ENCODE measurements at regions not wholly inside any gene's neighbourhood (a gene's known extent, or its start where the extent isn't known, plus 50 kb on each side); places are given as distances from the start of the nearest gene placed in this dataset.
A peak's percentile ranks its signal among the peaks of the same experiment; 100 is the strongest.

GRCh38 chr13:99721606-99722337, 220.5 kb downstream of the TM9SF2 start:
- FAIRE-seq (no peak), DNase-seq (ENCODE audit: insufficient read length, low spot score) (no peak)
- TF ChIP-seq POLR2AphosphoS5 (IDR thresholded peaks at IDR 0.05; ENCODE audit: low read depth, low read length) (no peak), SPI1 (IDR thresholded peaks at IDR 0.05; ENCODE audit: low read depth, low read length) (peak; percentile 77)

- no peak for FAIRE-seq
These were observed 216.8 kb downstream of the TM9SF2 start for GRCh38 chr13:99717959-99718674.

GRCh38 chr13:99709134-99709533, 207.9 kb downstream of the TM9SF2 start:
- DNase-seq (ENCODE audit: insufficient read length, low spot score) (no peak), FAIRE-seq (no peak)
- TF ChIP-seq POU2F2 (IDR thresholded peaks at IDR 0.05; ENCODE audit: low read depth, low read length) (no peak), TAF1 (IDR thresholded peaks at IDR 0.05; ENCODE audit: low read depth, low read length) (no peak), POLR2AphosphoS5 (IDR thresholded peaks at IDR 0.05; ENCODE audit: low read depth, low read length) (no peak), SPI1 (IDR thresholded peaks at IDR 0.05; ENCODE audit: low read depth, low read length) (no peak), POLR2A (IDR thresholded peaks at IDR 0.05; ENCODE audit: low read depth, low read length) (no peak), PAX5 (IDR thresholded peaks at IDR 0.05; ENCODE audit: insufficient read depth, low read length, severe bottlenecking) (no peak)

More at GRCh38 chr13:99717959-99718674, 216.8 kb downstream of the TM9SF2 start:
- TF ChIP-seq SPI1 (IDR thresholded peaks at IDR 0.05; ENCODE audit: low read depth, low read length) (no peak), POLR2A (IDR thresholded peaks at IDR 0.05; ENCODE audit: low read depth, low read length) (no peak), PAX5 (IDR thresholded peaks at IDR 0.05; ENCODE audit: insufficient read depth, low read length, severe bottlenecking) (no peak), POLR2AphosphoS5 (IDR thresholded peaks at IDR 0.05; ENCODE audit: low read depth, low read length) (no peak), TAF1 (IDR thresholded peaks at IDR 0.05; ENCODE audit: low read depth, low read length) (no peak), POU2F2 (IDR thresholded peaks at IDR 0.05; ENCODE audit: low read depth, low read length) (no peak)
- no peak for DNase-seq (ENCODE audit: insufficient read length, low spot score)

- DNase-seq (ENCODE audit: insufficient read length, low spot score) (no peak), FAIRE-seq (no peak)
- TF ChIP-seq PAX5 (IDR thresholded peaks at IDR 0.05; ENCODE audit: insufficient read depth, low read length, severe bottlenecking): no peak
- TF ChIP-seq POLR2A (IDR thresholded peaks at IDR 0.05; ENCODE audit: low read depth, low read length): no peak
- TF ChIP-seq TAF1 (IDR thresholded peaks at IDR 0.05; ENCODE audit: low read depth, low read length): no peak
- no peak for TF ChIP-seq POLR2AphosphoS5 (IDR thresholded peaks at IDR 0.05; ENCODE audit: low read depth, low read length)
- no peak for TF ChIP-seq POU2F2 (IDR thresholded peaks at IDR 0.05; ENCODE audit: low read depth, low read length)
- no peak for TF ChIP-seq SPI1 (IDR thresholded peaks at IDR 0.05; ENCODE audit: low read depth, low read length)
These were observed 203.1 kb downstream of the TM9SF2 start for GRCh38 chr13:99704390-99704789.

- TF ChIP-seq TAF1 (IDR thresholded peaks at IDR 0.05; ENCODE audit: low read depth, low read length): no peak
- no peak for TF ChIP-seq POLR2AphosphoS5 (IDR thresholded peaks at IDR 0.05; ENCODE audit: low read depth, low read length)
- no peak for TF ChIP-seq POLR2A (IDR thresholded peaks at IDR 0.05; ENCODE audit: low read depth, low read length)
- no peak for TF ChIP-seq POU2F2 (IDR thresholded peaks at IDR 0.05; ENCODE audit: low read depth, low read length)
- TF ChIP-seq SPI1 (IDR thresholded peaks at IDR 0.05; ENCODE audit: low read depth, low read length): no peak
- TF ChIP-seq PAX5 (IDR thresholded peaks at IDR 0.05; ENCODE audit: insufficient read depth, low read length, severe bottlenecking): no peak
- no peak for FAIRE-seq
- DNase-seq (ENCODE audit: insufficient read length, low spot score): no peak
These were observed 202.6 kb downstream of the TM9SF2 start for GRCh38 chr13:99703908-99704307.

- FAIRE-seq (no peak), DNase-seq (ENCODE audit: insufficient read length, low spot score) (no peak)
- no peak for TF ChIP-seq POU2F2 (IDR thresholded peaks at IDR 0.05; ENCODE audit: low read depth, low read length)
- no peak for TF ChIP-seq POLR2AphosphoS5 (IDR thresholded peaks at IDR 0.05; ENCODE audit: low read depth, low read length)
- no peak for TF ChIP-seq TAF1 (IDR thresholded peaks at IDR 0.05; ENCODE audit: low read depth, low read length)
- no peak for TF ChIP-seq PAX5 (IDR thresholded peaks at IDR 0.05; ENCODE audit: insufficient read depth, low read length, severe bottlenecking)
- TF ChIP-seq POLR2A (IDR thresholded peaks at IDR 0.05; ENCODE audit: low read depth, low read length): no peak
- TF ChIP-seq SPI1 (IDR thresholded peaks at IDR 0.05; ENCODE audit: low read depth, low read length): no peak
These were observed 201.5 kb downstream of the TM9SF2 start for GRCh38 chr13:99702687-99703319.

GRCh38 chr13:99700468-99700867, 199.2 kb downstream of the TM9SF2 start:
- FAIRE-seq: no peak
- TF ChIP-seq POLR2A (IDR thresholded peaks at IDR 0.05; ENCODE audit: low read depth, low read length) (no peak), TAF1 (IDR thresholded peaks at IDR 0.05; ENCODE audit: low read depth, low read length) (no peak), PAX5 (IDR thresholded peaks at IDR 0.05; ENCODE audit: insufficient read depth, low read length, severe bottlenecking) (no peak), POLR2AphosphoS5 (IDR thresholded peaks at IDR 0.05; ENCODE audit: low read depth, low read length) (no peak), SPI1 (IDR thresholded peaks at IDR 0.05; ENCODE audit: low read depth, low read length) (no peak)

GRCh38 chr13:99698816-99699099, 197.5 kb downstream of the TM9SF2 start:
- TF ChIP-seq POLR2AphosphoS5 (IDR thresholded peaks at IDR 0.05; ENCODE audit: low read depth, low read length): no peak
- TF ChIP-seq SPI1 (IDR thresholded peaks at IDR 0.05; ENCODE audit: low read depth, low read length): no peak
- no peak for TF ChIP-seq POLR2A (IDR thresholded peaks at IDR 0.05; ENCODE audit: low read depth, low read length)
- TF ChIP-seq PAX5 (IDR thresholded peaks at IDR 0.05; ENCODE audit: insufficient read depth, low read length, severe bottlenecking): no peak
- TF ChIP-seq TAF1 (IDR thresholded peaks at IDR 0.05; ENCODE audit: low read depth, low read length): no peak
- no peak for TF ChIP-seq POU2F2 (IDR thresholded peaks at IDR 0.05; ENCODE audit: low read depth, low read length)
- FAIRE-seq: no peak
- DNase-seq (ENCODE audit: insufficient read length, low spot score): no peak

More at GRCh38 chr13:99700468-99700867, 199.2 kb downstream of the TM9SF2 start:
- no peak for DNase-seq (ENCODE audit: insufficient read length, low spot score)

GRCh38 chr13:99698010-99698815, 196.9 kb downstream of the TM9SF2 start:
- FAIRE-seq (no peak), DNase-seq (ENCODE audit: insufficient read length, low spot score) (no peak)

More at GRCh38 chr13:99698010-99698815, 196.9 kb downstream of the TM9SF2 start:
- no peak for TF ChIP-seq SPI1 (IDR thresholded peaks at IDR 0.05; ENCODE audit: low read depth, low read length)
- TF ChIP-seq POLR2A (IDR thresholded peaks at IDR 0.05; ENCODE audit: low read depth, low read length): no peak
- no peak for TF ChIP-seq PAX5 (IDR thresholded peaks at IDR 0.05; ENCODE audit: insufficient read depth, low read length, severe bottlenecking)
- no peak for TF ChIP-seq POLR2AphosphoS5 (IDR thresholded peaks at IDR 0.05; ENCODE audit: low read depth, low read length)
- TF ChIP-seq TAF1 (IDR thresholded peaks at IDR 0.05; ENCODE audit: low read depth, low read length): no peak
- no peak for TF ChIP-seq POU2F2 (IDR thresholded peaks at IDR 0.05; ENCODE audit: low read depth, low read length)
